Right ventricle myocardium superior (tissue), 1 donor: ENCODE measurements at regions not wholly inside any gene's neighbourhood (a gene's known extent, or its start where the extent isn't known, plus 50 kb on each side); places are given as distances from the start of the nearest gene placed in this dataset.
"Not testable (repeated sequence)": the region's sequence is repeated elsewhere in the genome, so short reads cannot be mapped to it uniquely, and the experiment has no call there.

Source experiments
- ATAC-seq: fragments of 200-7000 bp; cut with Tn5 transposase; one replicate; pipeline ENCODE4 v1.9.1; 2020; ENCODE audit warnings: mild to moderate bottlenecking; ENCODE audit not compliant: poor library complexity
- DNase-seq: peaks from one replicate; pipeline ENCODE4 v3.0.0-alpha.2; 2020
- intact Hi-C: fragments of 100-400 bp; cut with DNase I; formaldehyde crosslinking; loops from one replicate; pipeline ENCODE4 v1.11.2; 2022
- donor health status: DM: no; HTN: yes; CAD: no; lungs with severe emphysema.

DNA sequence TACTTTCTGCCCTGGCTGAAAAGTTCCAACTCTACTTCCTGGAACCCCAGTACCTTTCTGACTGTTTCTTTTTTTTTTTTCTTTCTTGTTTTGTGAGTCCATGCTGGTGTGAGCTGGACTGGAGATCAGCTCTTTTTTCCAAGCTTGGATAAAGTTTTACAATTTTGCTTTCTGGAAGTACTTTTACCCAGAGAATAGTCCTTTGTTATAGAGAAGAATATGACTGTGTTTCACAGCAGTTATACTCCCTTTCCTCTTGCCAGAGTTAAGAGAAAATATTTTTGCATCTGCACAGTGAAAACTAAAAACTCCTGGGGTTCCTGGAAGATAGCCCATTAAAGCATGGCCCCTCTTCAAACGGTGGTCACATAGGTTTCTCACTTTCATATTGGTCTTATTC lies 1100.6 kb downstream of the OTOL1 start:
- no peak for ATAC-seq
- DNase-seq: no peak
- intact Hi-C loops: no loop called here

DNA sequence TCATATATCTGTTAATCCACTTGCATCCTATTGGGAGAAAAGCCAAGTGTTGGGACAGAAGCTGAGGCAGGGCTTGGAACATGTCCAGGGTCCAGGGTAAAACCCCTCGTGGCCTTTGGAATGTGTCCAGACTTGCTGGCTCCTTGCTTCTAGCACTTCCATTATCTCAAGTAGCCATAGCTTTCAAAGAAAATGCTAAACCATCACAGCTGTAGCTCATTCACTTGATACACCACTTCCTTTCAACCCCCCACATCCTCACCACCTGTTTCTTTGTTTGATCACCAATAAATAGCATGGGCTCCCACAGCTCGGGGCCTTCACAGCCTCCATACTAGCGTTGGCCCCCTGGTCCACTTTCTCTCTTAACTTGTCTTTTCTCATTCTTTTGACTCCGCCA lies 1101.9 kb downstream of the OTOL1 start:
- ATAC-seq, intact Hi-C loops: not testable (repeated sequence)
- DNase-seq: peak; percentile 44

DNA sequence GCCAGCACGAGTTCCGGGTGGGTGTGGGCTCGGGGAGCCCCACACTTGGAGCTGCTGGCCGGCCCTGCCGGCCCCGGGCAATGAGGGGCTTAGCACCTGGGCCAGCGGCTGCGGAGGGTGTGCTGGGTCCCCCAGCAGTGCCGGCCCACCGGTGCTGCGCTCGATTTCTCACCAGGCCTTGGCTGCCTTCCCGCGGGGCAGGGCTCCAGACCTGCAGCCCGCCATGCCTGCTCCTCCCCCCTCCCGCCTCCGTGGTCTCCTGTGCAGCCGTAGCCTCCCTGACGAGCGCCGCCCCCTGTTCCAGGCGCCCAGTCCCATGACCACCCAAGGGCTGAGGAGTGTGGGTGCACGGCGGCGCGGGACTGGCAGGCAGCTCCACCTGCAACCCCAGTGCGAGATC lies 1103.1 kb downstream of the OTOL1 start:
- DNase-seq, ATAC-seq, intact Hi-C loops: not testable (repeated sequence)

DNA sequence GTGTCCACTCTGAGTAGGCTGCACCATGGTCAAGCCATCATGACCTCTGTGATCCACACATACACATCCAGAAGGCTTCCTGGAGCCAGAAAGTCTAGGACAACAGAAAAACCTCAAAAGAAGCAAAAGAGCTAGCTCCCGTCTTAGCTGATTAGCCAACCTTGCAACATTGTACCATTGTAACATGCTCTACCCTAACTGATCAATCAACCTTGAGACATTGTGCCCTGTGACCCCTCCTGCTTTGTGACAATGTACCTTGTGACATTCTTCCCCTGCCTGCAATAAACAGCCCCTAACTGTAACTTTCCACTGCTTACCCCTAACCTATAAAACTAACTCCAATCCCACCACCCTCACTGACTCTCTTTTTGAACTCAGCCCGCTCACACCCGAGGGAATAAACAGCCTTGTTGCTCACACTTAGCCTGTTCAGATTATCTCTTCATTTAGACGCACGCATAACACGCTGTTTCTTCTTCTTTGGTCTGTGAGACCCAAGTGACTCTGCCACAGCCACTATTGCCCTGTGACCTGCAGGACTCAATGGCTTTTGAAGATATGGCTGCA lies 1104.6 kb downstream of the OTOL1 start:
- no peak for DNase-seq
- ATAC-seq: no peak
- intact Hi-C loops: no loop called here

DNA sequence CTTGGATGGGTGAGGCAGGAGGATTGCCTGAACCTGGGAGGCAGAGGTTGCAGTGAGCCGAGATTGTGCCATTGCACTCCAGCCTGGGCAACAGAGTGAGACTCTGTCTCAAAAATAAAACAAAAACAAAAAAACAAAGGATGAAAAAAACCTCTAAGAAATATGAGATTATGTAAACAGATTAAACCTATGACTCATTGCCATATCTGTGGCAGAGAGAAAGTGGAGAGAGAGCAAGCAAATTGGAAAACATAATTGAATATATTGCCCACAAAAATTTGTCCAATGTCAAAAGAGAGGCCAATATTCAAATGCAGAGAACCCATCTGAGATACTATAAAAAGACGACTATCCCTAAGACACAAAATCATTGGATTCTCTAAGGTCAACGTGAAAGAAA lies 1106.0 kb downstream of the OTOL1 start:
- DNase-seq (no peak), ATAC-seq (no peak)
- intact Hi-C loops: no loop called here

DNA sequence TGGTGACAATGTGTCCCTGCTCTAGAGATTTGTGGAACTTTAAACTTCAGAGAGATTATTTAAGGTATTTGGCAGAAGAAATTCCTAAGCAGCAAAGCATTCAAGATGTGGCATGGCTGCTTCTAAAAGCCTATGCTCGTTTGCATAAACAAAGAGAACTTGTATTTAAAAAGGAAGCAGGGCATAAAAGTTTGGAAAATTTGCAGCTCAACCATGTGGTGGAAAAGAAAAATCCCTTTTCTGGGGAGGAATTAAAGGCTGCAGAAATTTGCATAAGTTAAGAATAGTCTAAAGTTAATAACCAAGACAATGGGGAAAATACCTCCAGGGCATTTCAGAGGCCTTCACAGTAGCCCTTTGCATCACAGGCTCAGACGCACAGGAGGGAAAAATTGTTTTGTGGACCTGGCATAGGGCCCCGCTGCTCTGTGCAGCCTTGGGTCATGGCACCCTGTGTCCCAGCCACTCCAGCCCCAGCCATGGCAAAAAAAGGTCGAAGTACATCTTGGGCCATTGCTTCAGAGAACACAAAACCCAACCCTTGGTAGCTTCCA lies 1109.1 kb downstream of the OTOL1 start:
- intact Hi-C loops: no loop called here

DNA sequence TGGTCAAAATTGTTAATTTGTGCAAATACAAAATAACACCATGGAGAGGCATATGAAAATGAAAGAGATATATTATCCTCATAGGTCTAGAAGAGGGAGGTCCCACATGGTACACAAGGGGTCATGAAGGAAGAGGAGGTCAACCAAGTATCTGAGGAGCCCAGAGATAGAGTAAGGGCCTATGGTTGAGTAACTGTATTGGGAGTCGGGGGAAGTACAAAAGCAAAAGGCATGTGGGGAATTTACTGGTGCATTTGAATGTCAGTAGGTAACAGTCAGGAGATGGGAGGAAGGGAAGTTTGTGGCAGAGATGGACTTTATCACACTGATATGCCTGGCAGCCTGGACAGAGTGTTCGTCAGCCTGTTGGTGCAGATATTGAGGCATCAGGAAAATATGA lies 1113.7 kb downstream of the OTOL1 start:
- DNase-seq (no peak), ATAC-seq (no peak)
- intact Hi-C loops: no loop called here

More for the DNA sequence above, 1109.1 kb downstream of the OTOL1 start:
- no peak for ATAC-seq
- DNase-seq: no peak

DNA sequence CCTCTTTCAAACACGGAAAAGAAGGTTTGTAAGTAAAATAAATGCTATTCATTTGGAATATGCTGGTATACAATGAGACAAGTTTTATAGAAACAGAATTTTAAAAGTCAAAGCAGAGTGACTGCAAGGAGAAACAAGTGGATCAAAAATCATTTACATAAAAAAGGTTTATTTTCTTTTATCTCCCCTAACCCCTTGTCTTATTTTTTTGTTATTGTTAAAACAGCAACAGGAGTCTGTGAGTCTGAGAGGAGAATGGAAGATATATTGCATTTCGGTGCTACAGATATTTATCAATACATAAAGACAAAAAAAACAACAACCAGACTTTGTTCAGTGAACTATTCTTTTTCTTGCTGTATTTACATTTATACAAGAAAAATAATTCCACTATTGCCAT lies 1116.4 kb downstream of the OTOL1 start:
- intact Hi-C loops: no loop called here
- ATAC-seq (no peak), DNase-seq (no peak)

DNA sequence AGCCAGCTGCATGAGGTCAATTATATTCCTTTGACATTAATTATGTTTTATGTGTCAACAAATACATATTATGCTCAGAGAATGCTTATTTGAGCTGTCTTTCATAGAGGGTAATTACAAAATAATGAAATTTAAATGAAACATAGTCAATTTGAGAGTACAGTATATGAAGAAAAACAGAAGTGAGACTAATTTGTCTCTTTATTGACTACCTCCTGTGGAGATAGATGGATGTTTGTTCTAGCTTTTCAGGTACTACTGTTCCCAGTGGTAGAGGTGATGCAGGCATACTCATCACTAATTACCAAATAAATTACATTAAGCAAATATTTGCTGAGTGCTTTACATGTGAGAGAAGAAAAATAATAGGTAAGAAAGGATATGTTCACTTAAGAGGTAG lies 1129.6 kb downstream of the OTOL1 start:
- DNase-seq (no peak), ATAC-seq (no peak)
- intact Hi-C loops: no loop called here

DNA sequence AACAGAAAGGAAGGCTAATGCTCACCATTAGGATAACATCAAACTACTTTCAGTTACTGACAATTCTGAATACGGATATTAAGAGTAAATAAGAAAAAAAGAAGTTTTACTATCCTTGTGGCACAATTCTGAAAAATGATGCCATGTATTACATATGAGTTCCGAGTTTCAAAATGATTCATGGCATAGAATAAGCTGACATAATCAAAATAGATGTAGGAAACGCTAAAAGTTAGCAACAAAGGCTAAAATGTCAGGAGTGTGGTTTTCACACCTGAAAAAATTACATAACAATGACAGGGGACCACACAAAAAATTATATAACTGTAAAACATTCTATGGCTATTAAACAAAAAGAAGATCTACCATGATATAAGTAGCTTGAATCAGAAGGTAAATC lies 1131.9 kb downstream of the OTOL1 start:
- no peak for DNase-seq
- ATAC-seq: no peak
- intact Hi-C loops: no loop called here

DNA sequence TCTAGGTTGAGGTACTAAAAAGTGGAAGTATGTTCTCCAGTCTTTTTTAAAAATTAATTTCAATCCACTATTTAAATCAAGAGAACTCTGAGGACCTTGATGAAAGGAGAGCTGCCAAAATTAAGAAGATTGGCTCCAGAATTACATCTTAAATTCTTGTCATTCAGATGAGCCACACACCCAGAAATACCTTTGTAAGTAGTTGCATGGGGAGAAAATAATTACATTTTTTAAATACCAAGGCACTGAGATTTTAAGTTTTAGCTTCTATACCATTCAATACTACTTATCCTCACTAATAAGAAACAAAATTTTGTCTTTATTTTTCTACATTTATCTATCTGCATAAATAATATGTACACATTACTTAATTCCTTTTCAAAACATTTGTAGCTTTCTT lies 1132.8 kb downstream of the OTOL1 start:
- intact Hi-C loops: no loop called here
- ATAC-seq (no peak), DNase-seq (no peak)

DNA sequence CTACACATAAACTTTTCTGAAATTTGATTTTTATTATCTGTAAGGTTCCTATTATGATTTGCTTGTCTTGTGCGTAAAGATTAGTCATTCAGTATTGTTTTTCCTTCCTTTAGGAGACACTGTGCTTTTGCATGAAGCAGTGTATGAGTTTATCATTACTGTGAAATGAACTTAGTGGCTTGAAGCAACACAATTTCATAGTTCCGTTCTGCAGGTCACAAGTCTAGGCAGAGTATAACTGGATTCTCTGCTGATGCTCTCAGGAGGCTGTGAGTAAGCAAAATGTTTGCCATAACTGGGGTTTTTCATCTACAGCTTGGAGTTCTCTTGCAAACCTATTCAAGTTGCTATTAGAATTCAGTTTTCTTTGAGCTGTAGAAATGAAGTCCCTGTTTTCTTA lies 1136.1 kb downstream of the OTOL1 start:
- intact Hi-C loops: no loop called here
- no peak for ATAC-seq

DNA sequence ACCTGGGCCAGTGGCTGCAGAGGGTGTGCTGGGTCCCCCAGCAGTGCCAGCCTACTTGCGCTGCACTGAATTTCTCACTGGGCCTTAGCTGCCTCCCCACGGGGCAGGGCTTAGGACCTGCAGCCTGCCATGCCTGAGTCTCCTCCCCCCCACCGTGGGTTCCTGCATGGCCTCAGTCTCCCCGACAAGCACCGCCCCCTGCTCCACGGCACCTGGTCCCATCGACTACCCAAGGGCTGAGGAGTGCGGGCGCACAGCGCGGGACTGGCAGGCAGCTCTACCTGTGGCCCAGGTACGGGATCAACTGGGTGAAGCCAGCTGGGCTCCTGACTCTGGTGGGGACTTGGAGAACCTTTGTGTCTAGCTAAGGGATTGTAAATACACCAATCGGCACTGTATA lies 1143.6 kb downstream of the OTOL1 start:
- ATAC-seq, intact Hi-C loops, DNase-seq: not testable (repeated sequence)

More for the DNA sequence above, 1136.1 kb downstream of the OTOL1 start:
- DNase-seq: no peak

DNA sequence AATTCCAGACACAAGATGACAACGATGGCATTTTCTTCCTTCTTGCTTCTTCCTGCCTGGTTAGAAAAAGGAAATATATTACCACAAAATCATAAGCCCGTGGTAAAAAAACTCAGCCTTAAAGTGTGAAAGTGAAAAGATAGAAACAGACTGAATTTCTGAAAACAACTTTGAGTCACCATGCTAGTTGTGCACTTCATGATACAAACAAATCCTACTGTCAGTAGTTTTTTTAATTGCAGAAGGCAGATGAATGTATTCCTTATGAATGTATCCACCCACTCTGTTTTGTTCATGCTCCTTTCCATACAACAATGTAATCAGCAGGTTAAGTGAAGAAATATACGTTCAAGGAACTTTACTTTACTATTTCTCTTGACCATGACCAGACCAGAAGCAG lies 1144.7 kb downstream of the OTOL1 start:
- no peak for DNase-seq
- no peak for ATAC-seq
- intact Hi-C loops: no loop called here

DNA sequence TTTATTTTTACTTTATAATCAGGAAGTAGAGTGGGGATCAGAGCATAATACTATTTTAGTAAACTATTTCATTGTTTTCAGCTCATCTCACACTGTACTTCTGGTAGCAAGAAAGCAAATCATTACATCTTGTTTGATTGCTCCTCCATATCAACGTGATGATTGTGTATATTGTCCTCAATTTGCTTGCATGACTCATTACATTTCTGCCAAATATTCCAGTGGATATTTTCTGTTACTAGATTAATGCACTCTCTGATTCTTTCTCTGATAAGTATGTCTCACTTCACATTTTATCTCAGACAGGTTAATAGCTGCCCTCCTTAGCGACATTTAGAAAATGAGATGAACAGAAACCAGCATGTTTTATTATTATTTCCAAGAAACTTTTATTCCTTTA lies 1145.3 kb downstream of the OTOL1 start:
- DNase-seq (no peak), ATAC-seq (no peak)
- intact Hi-C loops: no loop called here

DNA sequence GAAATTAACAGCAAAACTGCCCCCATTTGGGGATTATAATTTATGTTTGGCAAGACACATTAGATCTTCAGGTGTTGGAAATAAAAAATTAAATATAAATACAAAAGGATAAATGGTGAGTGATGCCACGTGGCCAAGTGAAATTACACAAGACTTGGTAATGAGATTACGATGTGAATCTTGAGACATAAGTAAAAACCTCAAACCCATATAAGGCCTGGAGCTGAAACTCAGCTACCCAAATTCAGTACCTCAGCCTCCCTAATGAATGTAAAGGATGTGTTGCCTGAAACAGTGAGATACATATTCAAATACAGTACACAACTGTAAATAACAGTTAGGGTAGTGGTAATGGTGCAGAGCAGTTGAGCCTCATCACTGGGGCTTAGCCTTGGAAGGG lies 1146.6 kb downstream of the OTOL1 start:
- DNase-seq (no peak), ATAC-seq (no peak)
- intact Hi-C loops: no loop called here

DNA sequence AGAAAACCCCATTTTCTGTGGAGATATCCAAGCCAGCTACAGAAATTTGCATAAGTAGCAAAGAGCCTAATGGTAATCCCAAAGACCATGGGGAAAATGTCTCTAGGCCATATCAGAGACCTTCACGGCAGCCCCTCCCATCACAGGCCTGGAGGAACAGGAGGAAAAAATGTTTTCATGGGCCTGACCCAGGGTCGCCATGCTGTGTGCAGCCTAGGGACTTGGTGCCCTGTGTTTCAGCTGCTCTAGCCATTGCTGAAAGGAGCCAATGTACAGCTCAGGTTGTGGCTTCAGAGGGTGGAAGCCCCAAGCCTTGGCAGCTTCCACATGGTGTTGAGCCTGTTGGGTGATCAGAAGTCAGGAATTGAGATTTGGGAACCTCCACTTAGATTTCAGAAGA lies 1150.7 kb downstream of the OTOL1 start:
- no peak for DNase-seq
- intact Hi-C loops: no loop called here
- ATAC-seq: no peak

DNA sequence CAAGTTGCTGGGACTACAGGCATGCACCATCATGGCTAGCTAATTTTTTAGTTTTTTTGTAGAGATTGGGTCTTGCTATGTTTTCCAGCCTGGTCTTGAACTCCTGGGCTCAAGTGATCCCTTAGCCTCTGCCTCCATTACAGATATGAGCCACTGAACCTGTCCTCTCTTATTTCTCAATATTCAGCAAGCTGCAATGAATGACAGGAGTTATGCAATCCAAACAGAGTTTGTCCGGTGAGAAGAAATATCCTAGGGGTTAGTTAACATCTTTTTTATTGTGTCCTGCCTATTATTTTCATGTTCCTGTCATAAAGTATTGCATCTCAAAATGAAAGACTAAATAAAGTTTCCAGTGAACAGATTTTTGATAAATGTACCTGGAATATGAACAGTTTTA lies 1161.4 kb downstream of the OTOL1 start:
- DNase-seq: no peak
- intact Hi-C loops: no loop called here
- ATAC-seq: no peak

DNA sequence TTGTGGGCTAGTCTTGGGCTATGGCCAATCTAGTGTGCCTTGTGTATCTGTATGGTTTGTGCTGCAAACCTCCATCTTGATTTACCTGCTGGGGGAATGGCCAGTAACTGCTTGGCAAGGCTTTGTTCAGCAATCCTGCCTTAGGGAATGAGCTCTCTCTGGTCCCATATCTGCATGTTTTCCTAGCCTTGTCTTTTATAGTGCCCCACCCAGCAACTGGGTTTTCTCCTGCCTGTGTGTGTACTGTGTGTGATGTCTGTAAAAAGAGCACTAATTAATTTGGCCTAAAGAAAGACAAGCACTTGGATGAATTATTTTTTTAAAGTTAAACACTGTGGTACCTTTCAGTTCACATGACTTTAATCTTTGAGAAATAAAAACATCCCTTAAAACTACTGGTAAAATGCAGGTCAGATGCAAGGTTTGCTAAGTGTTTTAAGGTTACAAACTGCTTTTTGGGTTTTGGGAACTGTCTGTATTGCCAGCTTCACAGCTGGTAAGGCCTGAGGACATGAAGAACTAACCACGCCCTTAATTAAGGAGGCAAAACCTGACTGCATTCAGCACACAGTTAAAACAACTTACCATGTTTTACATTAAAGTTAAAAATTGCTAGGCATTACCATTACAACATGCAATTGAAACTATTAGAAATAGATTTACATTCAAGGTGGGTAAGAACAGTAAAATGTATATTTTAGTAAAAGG lies 1169.2 kb downstream of the OTOL1 start:
- ATAC-seq: no peak

DNA sequence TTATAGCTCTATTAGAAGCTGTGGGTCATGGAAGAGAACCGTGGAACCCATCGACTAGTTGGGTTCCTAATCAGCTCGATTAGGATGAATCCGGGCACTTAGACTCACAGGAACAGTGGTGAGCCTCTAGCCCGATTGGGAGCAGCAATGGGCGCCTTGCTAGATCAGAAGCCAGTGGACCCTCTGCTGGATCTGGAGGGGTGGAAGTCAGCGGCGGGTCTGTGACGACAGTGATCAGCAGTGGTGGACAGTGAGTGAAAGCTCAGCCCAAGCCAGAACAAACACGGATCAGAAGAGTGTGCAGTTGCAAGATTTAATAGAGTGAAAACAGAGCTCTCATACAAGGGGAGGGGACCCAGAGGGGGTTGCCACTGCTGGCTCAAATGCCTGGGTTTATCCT lies 1170.2 kb downstream of the OTOL1 start:
- intact Hi-C loops: no loop called here
- DNase-seq (no peak), ATAC-seq (no peak)

More for the DNA sequence above, 1169.2 kb downstream of the OTOL1 start:
- DNase-seq: no peak
- intact Hi-C loops: no loop called here

DNA sequence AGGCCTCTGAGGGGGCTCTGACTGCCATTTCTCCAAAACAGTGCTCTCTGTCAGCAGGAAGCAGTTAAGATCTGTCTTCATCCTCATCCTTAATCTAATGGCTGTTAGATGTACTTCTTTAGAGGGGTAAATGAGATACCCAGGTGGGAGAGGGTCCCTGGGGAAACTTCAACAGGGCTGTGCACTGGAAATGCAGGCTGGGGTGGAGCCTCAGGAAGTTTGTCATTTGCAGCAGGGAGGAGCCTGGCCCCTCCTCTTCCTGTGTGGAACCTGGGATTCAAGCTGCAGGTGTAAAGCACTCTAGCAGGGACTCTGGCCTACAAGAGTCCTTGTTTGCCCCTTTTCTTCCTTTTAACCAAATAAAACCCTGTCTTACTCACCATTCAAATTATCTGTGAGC lies 1173.6 kb downstream of the OTOL1 start:
- DNase-seq (no peak), ATAC-seq (no peak)
- intact Hi-C loops: no loop called here
